Thymus (tissue), 11 donors: ENCODE measurements at regions not wholly inside any gene's neighbourhood (a gene's known extent, or its start where the extent isn't known, plus 50 kb on each side); places are given as distances from the start of the nearest gene placed in this dataset.

ENCODE experiments used
- DNase-seq, 9 donors: peaks; one replicate each; pipeline ENCODE4 v3.0.0-alpha.2; 2013; ENCODE audit warnings: low spot score in 9 of 9, low read depth in 6 of 9, missing footprints in 1 of 9
- H3K27ac ChIP-seq, 2 donors: one replicate each; pipeline ENCODE4 v1.5.1; 2013; ENCODE audit warnings: control low read depth in 1 of 2, low read depth in 1 of 2, low read length in 1 of 2, mild to moderate bottlenecking in 1 of 2, moderate library complexity in 1 of 2
- H3K27me3 ChIP-seq, 2 donors: one replicate each; pipeline ENCODE4 v1.5.1; 2013; ENCODE audit warnings: low read length in 1 of 2; ENCODE audit not compliant: control insufficient read depth in 2 of 2, insufficient read depth in 1 of 2
- H3K36me3 ChIP-seq, 2 donors: one replicate each; pipeline ENCODE4 v1.5.1; 2013; ENCODE audit warnings: low read length in 1 of 2, mild to moderate bottlenecking in 1 of 2, moderate library complexity in 1 of 2; ENCODE audit not compliant: control insufficient read depth in 2 of 2, insufficient read depth in 2 of 2
- H3K4me1 ChIP-seq, 2 donors: one replicate each; pipeline ENCODE4 v1.5.1; 2013; ENCODE audit warnings: low read length in 2 of 2; ENCODE audit not compliant: control insufficient read depth in 2 of 2, insufficient read depth in 2 of 2
- H3K4me3 ChIP-seq, 2 donors: one replicate each; pipeline ENCODE4 v1.5.1; 2013; ENCODE audit warnings: low read length in 2 of 2, control low read depth in 1 of 2, mild to moderate bottlenecking in 1 of 2
- H3K9me3 ChIP-seq, 2 donors: one replicate each; pipeline ENCODE4 v1.5.1; 2013; ENCODE audit warnings: low read length in 1 of 2, mild to moderate bottlenecking in 1 of 2; ENCODE audit not compliant: control insufficient read depth in 2 of 2, insufficient read depth in 1 of 2
- WGBS: extraction: QIAGEN DNeasy Blood & Tissue Kit; methylation state at CpG from one replicate; pipeline ENCODE4 v1.1.7; 2013; 5-methylcytosine and 5-hydroxymethylcytosine counted together
- donor health status: healthy.

DNA sequence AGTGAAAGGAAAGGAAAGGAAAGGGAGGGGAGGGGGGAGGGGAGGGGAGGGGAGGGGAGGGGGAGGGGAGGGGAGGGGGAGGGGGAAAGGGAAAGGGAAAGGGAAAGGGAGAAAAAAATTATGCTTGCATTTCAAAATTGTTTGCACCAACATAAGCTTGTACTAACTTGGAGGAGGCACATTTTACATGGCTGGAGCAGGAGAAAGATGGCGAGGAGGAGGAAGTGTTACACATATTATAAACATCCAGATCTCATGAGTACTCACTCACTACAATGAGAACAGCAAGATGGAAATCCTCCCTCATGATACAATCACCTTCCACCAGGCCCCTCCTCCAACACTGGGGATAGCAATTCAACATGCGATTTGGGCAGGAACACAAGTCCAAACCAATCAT is 660.2 kb upstream of the CDH2 start:
- Histone ChIP-seq H3K27me3 (no peaks in the 10 kb centered on the region), H3K9me3 (no peaks in the 10 kb centered on the region), H3K4me3 (no peak overlapping the region), H3K4me1 (no peaks in the 10 kb centered on the region), H3K27ac (no peak overlapping the region), H3K36me3 (no peaks in the 10 kb centered on the region)
- WGBS: 91% methylated on average over 2 of the region's 2 CpGs
- DNase-seq: no peak

DNA sequence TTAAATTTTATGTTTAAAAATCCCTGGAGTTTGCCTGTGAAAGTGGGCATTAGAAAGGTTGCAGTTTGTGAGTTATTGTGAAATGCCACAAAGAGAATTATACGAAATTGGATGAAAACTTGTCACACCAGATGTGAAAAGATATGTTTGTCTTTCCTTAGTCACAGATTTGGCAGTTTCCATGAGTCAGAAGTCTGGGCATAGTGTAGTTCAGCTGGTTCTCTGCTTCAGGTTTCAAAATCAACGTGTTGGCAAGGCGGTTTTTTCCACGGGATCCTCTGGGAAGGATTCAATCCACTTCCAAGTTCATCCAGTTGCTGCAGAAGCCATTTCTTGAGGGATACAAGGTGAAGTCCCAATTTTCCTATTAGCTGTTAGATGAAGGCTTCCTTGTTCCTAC is 658.0 kb upstream of the CDH2 start:
- DNase-seq: no peak
- H3K4me1 ChIP-seq: no peaks in the 10 kb centered on the region
- no peaks in the 10 kb centered on the region for H3K9me3 ChIP-seq
- H3K27ac ChIP-seq: no peak overlapping the region
- no peak overlapping the region for H3K4me3 ChIP-seq
- H3K36me3 ChIP-seq: no peaks in the 10 kb centered on the region
- H3K27me3 ChIP-seq: no peaks in the 10 kb centered on the region
- WGBS: 96% methylated on average over 4 of the region's 4 CpGs

DNA sequence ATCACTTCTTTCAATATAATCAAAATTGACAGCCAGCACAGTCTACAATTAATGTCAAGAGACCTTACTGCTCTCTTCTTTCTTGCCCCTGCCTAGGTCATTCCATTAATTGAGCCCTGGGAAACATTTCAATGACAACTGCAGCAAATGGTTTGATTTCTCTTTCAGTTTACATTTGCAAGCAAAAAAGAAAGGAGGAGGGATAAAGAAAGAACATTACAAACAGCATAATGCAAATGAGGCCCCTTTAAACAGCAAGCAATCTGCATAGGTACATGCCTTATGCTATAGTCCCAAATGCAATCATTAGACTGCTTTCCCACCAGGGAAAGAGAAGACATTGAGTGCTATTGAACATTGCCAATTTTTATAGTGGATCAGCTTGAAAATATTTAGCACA is 655.0 kb upstream of the CDH2 start:
- no peaks in the 10 kb centered on the region for H3K9me3 ChIP-seq
- H3K27ac ChIP-seq: no peak overlapping the region
- no peaks in the 10 kb centered on the region for H3K4me1 ChIP-seq
- no peak overlapping the region for H3K4me3 ChIP-seq
- DNase-seq: no peak
- no peaks in the 10 kb centered on the region for H3K27me3 ChIP-seq
- H3K36me3 ChIP-seq: no peaks in the 10 kb centered on the region

DNA sequence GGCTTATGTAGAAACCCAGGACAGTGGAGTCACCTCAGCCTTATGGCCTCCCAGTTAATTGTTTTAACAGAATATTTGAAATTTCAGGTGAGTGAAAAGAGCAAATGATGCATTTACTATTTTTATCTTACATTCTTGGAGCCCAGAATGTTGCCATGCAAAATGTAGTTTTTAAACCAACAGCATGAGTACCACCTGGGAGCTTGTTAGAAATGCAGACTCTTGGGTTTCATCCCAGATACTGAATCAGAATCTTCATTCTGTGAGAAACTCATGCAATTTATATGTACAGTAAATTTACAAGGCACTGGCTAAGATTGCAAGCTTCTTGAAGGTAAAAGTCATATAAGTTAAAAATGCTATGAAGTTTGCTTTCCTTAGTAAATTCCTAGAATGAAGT is 654.5 kb upstream of the CDH2 start:
- Histone ChIP-seq H3K9me3 (no peaks in the 10 kb centered on the region), H3K27me3 (no peaks in the 10 kb centered on the region), H3K4me3 (no peak overlapping the region), H3K27ac (no peak overlapping the region), H3K36me3 (no peaks in the 10 kb centered on the region), H3K4me1 (no peaks in the 10 kb centered on the region)
- no peak for DNase-seq

DNA sequence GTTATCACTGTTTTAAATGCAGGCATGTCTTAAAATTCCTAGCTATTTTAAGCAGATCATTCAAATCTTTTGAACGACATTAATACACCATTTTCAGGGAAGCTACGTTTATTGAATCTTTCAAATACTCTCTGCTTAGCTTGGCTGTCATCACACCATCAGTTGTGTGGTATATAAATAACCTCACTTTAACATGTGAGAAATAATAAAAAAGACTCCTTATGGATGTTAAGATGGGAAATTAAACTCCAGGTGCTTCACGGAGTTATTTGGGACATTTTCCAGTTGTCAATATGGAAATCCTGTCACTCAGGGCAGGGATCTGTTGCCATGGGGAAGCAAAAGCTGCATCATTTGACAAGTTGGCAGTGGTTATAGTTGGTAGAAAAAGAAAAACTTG is 649.2 kb upstream of the CDH2 start:
- Histone ChIP-seq H3K4me3 (no peak overlapping the region), H3K27ac (no peak overlapping the region), H3K36me3 (no peaks in the 10 kb centered on the region), H3K27me3 (no peaks in the 10 kb centered on the region), H3K9me3 (no peaks in the 10 kb centered on the region), H3K4me1 (no peaks in the 10 kb centered on the region)
- DNase-seq: no peak
- WGBS: 95% methylated on average over 3 of the region's 3 CpGs

DNA sequence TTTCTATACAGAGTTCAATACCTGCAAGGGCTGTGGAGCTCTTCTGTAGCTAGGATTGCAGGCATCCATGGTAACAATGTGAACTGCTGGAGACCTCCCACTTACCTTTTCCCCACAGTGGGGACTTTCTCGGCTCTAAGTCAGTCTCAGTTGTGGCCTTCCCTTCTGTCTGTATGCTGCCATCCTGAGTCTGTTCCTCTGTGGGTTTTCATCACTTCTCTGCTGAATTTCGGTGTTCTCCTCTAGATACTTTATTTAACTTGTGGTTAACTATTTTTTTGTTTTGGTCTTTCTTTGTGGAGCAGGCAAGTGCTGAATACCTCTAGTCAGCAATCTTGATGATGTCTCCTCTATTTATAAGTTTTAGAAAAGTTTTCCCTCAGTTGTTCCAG is 647.2 kb upstream of the CDH2 start:
- no peak overlapping the region for H3K27ac ChIP-seq
- no peaks in the 10 kb centered on the region for H3K27me3 ChIP-seq
- H3K4me3 ChIP-seq: no peak overlapping the region
- WGBS: 43% methylated on average over 2 of the region's 2 CpGs
- H3K9me3 ChIP-seq: no peaks in the 10 kb centered on the region
- DNase-seq: no peak
- H3K36me3 ChIP-seq: no peaks in the 10 kb centered on the region
- no peaks in the 10 kb centered on the region for H3K4me1 ChIP-seq

DNA sequence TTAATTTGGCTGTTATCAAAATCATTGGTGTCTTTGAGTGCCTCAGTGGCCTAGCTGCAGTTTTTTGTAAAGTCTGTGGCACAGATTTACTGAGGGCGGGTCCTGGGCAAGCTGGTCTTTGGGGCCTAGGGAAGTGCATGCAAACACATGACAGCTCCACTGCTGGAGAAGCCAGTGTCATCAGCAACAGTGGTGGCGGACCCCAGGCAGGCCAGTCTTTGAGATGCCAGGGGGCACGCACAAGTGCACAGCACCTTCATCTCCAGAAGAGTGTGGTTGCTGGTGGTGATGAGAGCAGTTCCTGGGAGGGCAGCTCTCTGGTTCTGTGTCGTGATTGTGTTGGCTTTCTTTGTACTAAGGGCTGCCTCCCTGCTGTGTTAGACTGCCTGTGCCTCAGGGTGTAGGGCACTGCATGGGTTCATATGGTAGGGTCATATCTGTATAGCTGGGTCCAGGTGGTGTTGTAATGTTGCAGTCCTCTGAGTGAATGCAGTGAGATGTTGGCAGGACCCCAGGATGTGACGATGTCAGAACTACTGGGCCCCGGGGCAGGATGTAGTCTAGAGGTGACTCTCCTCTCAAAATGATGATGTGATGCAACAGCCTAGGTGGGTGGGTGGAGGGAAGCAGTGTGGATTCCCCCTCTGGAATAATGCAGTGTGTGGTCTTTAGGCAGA is 646.7 kb upstream of the CDH2 start:
- WGBS: 95% methylated on average over 6 of the region's 6 CpGs
- Histone ChIP-seq H3K27me3 (no peaks in the 10 kb centered on the region), H3K9me3 (no peaks in the 10 kb centered on the region), H3K4me1 (no peaks in the 10 kb centered on the region), H3K27ac (no peak overlapping the region), H3K4me3 (no peak overlapping the region), H3K36me3 (no peaks in the 10 kb centered on the region)
- DNase-seq: no peak

DNA sequence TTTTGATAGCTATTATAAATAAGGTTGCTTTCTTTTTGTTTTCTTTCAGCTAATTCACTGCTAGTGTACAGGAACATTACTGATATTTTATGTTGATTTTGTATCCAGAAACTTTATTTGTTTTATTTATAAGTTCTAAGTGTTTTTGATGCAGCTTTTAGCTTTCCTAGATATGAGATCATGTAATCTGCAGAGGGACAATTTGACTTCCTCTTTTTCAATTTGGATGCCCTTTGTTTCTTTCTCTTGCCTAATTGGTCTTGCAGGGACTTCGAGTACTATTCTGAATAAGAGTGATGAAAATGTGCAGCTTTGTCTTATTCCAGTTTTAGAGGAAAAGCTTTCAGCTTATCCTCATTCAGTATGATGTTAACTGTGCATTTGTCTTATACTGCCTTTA is 643.4 kb upstream of the CDH2 start:
- H3K27me3 ChIP-seq: no peaks in the 10 kb centered on the region
- no peaks in the 10 kb centered on the region for H3K4me1 ChIP-seq
- no peak overlapping the region for H3K27ac ChIP-seq
- no peaks in the 10 kb centered on the region for H3K36me3 ChIP-seq
- H3K4me3 ChIP-seq: no peak overlapping the region
- no peaks in the 10 kb centered on the region for H3K9me3 ChIP-seq
- no peak for DNase-seq
- 77% methylated on average over 1 of the region's 1 CpG for WGBS

DNA sequence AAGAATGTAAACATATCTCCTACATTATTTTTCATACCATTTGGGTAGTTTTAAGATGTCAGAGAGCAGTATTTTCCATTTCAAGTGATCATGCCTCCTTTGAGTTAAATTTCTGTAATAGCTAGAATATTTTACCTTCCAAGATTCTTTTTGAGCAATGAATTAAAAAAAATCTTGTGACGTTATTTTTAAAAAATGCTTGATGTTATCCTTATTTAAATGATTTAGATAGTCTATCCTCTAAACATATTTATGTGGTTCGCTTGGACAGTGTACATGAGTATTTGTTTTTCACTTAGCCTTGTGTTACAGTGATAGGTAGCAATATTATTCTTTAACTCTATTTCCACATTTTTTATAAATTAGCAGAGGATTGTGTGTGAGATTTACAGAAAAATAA is 639.2 kb upstream of the CDH2 start:
- Histone ChIP-seq H3K27me3 (no peaks in the 10 kb centered on the region), H3K36me3 (no peaks in the 10 kb centered on the region), H3K27ac (no peak overlapping the region), H3K9me3 (no peaks in the 10 kb centered on the region), H3K4me3 (no peak overlapping the region), H3K4me1 (no peaks in the 10 kb centered on the region)
- DNase-seq: no peak
- 92% methylated on average over 2 of the region's 2 CpGs for WGBS

DNA sequence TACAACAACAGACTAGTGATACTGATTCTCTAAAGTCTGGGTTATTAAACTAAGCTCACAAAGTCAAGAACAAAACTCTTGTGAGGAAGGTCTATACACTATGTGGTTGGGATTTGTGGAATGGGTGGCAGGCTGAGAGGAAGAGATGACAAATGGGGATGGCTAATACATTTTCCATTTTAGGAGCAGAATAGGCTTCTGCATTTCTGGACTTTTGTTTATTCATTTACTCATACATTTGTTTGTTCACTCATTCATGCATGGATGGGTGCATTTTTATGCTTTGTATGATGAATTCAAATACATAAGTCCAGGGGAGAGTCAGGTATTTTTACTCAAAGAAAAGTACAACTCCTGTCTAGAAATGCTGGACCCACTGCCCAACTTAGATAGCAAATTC is 637.4 kb upstream of the CDH2 start:
- DNase-seq: no peak
- no peak overlapping the region for H3K4me3 ChIP-seq
- H3K36me3 ChIP-seq: no peaks in the 10 kb centered on the region
- no peaks in the 10 kb centered on the region for H3K9me3 ChIP-seq
- no peak overlapping the region for H3K27ac ChIP-seq
- H3K4me1 ChIP-seq: no peaks in the 10 kb centered on the region
- H3K27me3 ChIP-seq: no peaks in the 10 kb centered on the region
